CD4-positive, alpha-beta T cell treated with Interleukin-21 for 1 hour (primary cell): ENCODE measurements at regions not wholly inside any gene's neighbourhood (a gene's known extent, or its start where the extent isn't known, plus 50 kb on each side); places are given as distances from the start of the nearest gene placed in this dataset.

ENCODE experiments used
- DNase-seq: peaks from one replicate; pipeline ENCODE4 v3.0.0-alpha.2; 2020

DNA sequence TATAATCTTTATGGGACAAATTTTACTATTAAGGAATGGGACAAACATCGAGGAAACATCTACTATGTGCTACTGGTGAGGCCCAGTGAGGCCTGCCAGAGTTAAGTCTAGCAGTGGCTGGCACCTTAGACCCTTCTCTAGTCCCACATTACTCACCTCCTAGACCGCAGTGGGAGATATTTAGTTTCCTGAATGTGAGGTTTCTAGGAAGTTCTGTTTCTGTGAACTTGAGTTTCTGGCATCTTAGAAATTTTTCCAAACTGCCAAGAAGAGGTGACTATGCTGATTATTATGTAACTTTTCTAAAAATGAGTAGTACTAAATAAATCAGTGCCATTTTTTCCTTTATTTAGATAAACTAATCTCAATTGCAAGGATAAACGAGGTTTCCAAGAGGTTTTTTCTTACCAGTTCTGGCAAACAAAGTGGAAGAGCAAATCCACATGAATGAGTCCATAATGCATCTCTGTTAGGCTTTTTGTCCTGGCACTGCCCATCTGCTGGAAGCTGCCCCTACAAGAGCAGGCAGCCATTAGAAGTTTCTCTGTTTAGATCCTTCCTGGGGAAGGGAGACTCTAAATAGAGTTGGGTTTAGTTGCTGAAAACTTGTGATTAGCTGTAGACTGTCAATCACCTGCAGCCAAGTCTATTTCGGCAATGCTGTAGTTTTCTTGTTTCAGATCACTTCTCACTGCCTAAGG lies 348.7 kb downstream of the MAN2A1 start:
- DNase-seq = no peak

DNA sequence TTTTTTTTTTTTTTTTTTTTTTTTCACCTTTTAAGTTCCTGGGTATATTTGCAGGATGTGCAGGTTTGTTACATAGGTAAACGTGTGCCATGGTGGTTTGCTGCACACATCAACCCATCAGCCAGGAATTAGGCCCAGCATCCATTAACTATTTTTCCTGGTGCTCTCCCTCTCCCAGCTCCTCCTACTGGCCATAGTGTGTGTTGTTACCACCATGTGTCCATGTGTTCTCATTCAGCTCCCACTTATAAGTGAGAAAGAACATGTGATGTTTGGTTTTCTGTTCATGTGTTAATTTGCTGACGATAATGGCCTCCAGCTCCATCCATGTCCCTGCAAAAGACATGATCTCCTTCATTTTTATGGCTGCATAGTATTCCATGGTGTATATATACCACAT lies 350.5 kb downstream of the MAN2A1 start:
- DNase-seq = no peak

DNA sequence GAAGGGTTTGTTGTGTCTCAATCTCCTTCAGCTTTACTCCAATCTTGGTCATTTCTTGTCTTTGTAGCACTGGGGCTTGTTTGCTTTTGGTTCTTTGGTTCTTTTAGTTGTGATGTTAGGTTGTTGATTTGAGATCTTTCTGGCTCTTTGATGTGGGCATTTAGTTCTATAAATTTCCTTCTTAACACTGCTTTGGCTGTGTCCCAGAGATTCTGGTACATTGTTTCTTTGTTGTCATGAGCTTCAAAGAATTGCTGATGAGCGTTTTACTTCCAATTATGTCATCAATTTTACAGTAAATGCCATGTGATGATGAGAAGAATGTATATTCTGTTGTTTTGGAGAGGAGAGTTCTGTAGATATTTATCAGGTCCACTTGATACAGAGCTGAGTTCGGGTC lies 353.3 kb downstream of the MAN2A1 start:
- DNase-seq = peak; percentile 22

DNA sequence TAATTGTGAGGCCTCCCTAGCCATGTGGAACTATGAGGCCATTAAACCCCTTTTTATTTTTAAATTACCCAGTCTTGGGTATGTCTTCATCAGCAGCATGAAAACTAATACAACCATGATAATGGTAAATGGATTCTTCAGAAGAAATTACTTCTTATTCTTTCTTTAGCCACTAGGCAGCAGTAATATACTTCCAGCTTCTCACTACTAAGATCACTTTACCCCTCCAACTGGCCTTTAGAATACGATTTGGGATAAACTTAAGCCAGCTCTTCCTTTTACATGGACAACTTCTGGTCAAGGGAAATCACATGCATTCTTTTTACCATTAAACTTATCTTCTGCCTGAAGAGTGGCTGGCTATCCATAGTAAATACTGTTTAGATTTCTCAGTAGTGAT lies 355.4 kb downstream of the MAN2A1 start:
- DNase-seq = no peak

DNA sequence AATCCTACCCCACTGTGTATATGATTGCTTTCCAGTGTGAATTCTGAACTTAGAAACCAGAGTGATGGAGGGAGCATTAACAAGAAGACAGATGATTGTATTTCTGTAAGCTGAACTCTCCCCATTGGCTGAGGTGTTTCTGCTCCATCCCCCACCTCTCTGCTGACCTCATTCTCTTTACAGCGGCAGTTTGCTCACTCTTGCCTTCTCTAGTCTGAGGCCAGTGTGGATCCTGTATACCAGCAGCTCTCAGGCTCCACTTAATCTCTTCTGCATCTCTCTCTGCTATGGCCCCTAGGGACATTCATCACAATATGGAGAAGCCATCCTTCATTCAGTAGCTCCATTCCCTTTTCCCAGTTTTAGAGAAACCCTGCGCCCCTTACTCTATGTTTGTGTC lies 358.8 kb downstream of the MAN2A1 start:
- no peak for DNase-seq

DNA sequence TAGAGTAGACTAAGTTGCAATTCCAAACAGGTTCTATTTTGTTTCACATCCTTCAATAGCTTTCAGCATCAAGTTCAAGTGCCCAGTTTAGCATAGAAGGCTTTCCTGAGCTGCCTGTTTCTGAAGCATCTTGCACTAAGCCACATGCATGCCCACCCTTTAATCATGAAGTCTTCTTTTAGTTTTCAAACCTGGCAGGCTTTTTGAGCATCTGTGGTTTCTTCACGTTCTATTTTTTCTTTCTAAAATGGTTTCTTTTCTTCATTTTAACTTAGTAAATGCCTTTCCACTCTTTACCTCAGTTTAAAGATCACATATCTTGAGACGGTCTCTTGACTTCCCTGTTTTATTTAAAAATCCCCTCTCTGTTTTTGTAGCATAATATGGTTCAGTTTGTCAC lies 360.1 kb downstream of the MAN2A1 start:
- no peak for DNase-seq

DNA sequence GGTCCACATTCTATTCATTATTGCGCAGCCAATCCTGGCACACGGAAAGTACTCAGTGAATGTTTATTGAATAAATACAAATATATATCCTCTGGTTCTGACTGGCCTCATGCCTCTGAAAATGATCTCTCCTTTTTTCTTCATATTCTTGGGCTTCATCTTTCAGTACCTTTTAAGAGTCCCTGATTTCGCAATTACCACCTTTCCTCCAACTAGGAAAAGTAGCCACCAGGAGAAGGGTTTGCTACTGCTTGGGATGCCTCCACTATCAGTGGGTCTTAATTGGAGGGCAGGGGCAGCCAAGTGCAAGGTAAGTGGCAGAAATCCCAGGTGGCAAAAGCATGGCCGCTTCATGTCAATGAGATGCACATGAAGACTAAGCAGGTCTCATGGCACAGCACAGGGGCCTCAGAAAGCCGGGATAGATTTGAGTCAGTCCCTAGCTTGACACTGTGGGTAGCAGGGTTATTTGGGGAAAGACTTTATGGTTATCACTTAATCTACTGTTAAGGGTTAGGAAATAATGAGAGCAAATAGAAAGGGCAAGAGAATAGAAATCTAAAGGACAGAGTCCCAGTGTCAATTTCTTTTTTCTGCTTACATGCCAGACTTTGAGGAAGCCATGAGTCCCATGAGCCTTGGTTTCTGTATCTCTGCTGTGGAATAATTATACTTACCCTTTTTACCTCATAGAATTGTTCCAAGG lies 361.1 kb downstream of the MAN2A1 start:
- DNase-seq = no peak

DNA sequence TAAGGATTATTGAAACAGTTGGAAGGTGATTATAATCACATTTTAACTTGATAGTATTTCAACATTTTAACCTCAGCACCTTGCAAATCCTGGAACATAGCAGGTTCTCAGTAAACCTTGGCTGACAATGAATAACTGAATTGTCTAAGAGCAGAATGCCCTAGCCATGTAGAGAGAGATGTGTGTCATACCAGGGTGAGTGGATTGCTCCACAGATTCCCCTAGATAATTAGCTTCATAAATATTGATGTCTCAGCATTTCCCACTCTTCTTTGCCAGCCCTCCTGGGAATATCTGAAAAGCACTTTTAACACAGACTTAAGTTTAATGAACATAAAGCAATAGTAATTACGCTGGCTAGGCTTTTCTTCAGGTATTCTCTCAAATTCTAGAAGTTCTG lies 363.5 kb downstream of the MAN2A1 start:
- DNase-seq = no peak

DNA sequence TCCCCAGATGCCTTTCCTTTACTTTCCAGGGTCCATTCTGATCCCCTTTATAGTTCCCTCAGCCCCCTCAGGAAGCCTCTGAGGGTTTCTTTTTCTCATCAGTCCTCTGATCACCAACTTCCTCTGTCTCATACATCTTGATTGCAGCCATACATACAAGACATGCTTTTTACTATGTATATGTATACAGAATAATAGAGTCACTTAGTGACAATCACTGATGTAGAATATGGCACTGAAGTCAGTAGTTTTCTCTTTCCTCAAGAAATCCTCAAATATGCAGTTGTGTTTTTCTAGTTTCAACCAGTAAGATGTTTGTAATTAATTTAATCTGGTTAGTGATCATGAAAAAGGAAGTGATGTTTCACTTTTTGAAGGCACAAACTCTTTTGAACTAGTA lies 364.1 kb downstream of the MAN2A1 start:
- DNase-seq = no peak

DNA sequence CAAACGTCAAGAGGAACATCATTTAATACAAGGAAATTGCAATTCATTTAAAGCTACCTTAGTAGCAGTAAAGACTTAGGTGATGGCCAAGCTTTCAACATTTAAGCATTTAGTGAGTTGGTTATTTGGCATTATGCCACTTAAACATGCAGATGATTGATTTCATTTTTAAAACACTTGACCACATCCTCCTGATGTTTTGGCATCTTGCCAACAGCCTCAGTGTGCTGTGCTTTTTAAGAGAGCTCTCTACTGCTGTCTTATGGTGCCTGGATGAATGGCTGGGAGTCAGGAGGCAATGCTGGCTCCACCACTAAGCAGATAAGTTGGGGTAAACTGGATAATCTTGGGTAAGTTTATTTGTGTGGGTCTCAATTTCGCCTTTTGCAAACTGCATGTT lies 364.5 kb downstream of the MAN2A1 start:
- DNase-seq = peak; percentile 87

DNA sequence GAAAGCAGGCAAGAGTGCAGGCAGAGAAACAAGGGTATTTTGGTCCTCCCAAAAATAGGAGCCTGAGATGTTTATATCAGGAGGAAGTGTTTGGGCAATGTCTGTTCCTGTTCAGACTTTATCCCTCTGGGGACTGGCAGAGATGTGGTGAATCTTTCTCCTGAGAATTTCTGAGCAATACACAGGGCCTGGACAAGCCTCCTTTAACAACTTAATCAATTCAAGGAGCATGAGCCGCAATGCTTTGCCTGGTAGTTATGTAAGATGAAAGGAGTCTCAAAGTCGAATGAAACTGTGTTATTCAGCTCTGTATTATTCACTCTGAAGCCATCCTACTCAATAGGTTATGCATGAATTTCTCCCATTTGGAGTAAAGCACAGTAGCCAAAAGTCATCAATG lies 365.6 kb downstream of the MAN2A1 start:
- no peak for DNase-seq

DNA sequence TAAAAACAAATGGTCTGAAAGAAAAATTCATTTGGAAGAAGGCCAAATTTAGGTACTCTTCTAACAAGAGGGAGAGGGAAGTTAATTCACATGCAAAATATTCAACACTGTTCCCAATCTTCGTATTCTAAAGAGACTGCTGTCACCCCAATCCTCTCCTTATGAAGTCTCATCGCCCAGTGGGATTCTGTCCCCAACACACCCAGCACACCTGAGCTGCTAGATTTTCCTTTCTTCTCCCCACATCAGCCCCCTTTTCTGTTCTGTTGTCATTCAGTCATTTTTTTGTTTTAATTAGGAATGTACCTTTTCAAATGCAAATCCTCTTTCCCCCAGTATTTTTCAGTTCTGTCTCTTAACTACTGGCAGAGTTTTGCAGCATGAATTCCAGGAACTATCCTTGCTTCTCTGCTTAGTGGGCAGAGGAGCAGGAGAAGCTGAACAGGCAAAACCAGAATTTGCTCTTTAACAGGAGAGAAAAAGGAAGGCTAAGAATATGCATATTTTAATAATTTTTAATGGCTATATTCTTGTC lies 366.9 kb downstream of the MAN2A1 start:
- DNase-seq = no peak

DNA sequence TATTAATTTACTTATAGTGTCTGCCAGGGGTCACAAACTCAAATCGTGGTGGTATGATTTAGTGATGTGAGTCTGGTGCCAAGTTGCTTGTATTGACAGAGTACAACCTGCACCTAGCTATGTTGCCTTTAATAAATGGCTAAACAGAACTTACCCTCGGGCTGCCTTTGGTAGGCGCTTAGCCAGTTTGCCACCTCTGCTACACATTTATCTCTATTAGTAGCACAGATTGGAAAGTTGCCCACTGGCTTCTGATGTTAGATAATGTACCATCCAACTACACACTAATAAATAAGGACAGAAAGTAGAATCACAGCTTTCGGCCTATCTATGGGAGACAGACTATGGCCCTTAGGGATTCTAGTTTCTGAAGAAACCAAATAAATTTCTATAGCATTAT lies 368.4 kb downstream of the MAN2A1 start:
- DNase-seq = no peak

DNA sequence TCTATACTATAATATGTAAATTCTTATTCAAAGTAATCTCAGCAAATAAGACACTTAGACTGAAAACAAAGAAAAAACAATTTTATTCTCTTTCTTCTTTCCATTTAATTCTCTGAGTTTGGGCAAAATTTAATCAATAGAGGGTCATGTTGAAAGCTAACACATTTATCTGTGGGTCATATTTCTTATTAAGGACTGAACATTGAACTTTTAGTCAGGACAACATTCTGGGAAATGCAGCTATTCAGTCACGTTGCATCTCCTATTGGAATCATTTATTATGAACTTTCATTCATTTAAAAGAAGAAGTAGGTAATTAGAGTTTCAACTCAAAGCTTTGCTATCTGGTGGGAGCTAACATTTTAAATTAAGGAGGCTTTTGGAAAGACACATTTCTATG lies 372.5 kb downstream of the MAN2A1 start:
- no peak for DNase-seq

DNA sequence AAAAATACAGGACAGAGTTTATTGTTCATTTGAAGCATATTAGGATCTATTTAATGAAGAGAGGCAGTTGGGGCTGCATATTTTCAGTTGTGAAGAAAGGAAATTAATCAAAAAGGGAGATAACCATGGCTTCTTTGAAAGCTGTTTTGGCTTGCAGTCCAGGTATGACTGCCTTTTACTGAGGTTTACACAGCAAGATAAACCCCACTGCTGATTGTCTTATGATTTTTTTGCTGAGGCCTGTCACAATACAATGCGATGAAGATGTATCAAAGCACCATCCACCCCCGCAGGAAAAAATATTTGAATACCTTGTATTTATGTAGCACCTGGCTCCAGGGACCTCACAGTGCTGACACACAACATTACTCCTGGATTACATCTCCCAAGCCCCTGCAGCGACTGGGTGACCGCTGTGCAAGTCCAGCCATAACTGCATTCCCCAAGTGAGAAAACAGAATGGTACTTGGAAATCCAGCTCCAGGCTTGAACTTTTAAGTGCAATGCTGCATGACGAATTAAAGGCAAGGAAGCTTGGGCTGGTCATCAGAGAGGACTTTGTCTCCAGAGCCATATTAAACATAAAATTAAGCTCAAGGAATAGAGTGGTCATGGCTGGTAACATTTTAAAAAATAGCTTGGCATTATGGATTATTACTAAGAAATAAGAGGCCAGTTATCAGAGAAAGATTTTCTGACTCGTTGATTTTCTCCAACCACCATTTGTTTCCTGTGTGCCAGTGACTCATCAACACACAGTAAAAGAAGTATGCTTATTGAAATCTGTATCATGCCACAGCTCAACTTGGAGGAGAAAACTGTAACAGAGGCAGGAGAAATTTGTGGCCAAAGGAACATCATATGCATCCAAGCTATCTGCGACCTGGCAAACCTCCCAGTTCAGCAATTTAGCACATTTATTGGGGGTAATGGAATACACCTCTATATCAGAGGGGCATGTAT lies 374.2 kb downstream of the MAN2A1 start:
- no peak for DNase-seq

DNA sequence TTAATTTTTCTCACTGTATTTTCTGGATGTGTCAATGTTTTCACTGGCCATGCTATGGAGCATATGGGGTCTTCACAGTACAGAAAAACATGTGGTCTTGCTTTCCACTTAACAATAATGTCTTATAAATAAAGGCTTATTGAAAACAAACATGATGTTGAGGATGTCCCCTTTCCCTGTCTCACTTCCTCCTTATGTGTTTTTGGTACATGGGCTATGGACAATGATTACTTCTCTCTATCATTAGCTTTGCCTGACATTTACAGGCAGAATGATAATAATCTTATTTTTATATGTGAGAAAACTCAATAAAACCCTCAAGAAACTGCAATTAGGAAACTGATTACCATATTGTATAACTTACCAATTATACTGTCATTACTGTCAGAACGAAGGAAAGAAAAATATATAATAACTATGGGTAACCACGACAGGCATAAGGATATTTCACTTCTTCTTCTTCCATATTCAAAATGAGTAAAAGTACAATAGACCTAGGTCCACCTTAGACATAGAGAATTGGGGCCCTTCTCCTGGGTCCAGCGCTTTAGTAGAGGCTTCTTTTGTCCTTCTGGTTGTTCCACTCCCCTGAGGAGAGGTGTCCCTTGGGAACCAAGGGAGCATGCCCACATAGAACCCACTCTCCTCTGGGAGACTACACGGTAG lies 375.0 kb downstream of the MAN2A1 start:
- DNase-seq = no peak

DNA sequence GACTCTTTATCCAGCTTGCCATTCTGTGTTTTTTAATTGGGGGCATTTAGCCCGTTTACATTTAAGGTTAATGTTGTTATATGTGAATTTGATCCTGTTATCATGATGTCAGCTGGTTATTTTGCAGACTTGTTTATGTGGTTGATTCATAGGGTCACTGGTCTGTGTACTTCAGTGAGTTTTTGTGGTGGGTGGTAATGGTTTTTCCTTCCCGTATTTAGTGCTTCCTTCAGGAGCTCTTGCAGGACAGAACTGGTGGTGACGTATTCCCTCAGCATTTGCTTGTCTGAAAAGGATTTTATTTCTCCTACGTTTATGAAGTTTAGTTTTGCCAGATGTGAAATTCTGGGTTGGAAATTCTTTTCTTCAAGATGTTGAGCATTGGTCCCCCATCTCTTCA lies 381.1 kb downstream of the MAN2A1 start:
- no peak for DNase-seq

DNA sequence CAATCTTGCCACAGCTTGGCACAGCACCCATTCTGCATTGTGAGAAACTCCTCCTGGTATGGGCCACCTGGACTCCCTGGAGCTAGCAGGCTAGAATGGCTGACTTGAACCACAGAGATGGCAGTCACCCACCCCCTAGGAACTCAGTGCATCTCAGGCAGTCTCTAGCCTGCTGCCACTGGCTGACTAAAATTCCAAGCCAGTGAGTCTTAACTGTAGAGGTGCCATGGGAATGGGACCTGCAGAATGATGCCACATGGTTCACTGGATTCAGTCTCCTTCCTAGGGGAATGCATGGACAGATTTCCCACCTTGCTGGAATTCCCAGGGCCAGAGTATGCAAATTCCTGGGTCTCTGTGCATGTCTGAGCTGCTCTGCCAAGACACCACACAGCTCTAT lies 382.9 kb downstream of the MAN2A1 start:
- no peak for DNase-seq

DNA sequence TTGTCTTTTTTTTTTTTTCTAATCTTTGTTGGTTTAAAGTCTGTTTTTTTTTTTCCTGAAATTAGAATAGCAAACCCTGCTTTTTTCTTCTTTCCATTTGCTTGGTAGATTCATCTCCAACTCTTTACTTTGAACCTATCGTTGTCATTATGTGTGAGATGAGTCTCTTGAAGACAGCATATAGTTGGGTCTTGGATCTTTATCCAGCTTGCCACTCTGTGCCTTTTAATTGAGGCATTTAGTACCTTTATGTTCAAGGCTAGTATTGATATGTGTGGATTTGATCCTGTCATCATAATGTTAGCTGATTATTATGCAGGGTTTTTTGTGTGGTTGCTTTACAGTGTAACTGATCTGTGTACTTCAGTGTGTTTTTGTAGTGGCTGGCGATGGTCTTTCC lies 383.8 kb downstream of the MAN2A1 start:
- DNase-seq = no peak

DNA sequence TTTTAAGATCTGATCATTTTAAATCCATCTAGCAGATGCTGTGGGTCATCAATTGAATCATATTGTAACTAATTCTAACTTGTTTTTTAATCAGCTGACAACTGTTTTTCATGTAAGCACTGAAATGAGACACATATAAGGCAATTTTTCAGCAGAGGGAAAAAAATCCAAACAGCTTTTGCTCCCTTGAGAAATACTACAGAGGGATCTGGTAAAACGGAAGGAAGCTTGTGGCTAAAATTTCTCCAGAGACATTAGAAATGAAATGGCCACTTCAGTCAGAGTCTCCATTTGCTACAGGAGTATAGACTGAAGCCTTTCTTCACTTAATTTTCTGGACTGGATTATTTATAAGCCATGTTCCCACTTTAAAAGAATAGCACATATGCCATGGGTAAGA lies 385.9 kb downstream of the MAN2A1 start:
- DNase-seq = no peak

DNA sequence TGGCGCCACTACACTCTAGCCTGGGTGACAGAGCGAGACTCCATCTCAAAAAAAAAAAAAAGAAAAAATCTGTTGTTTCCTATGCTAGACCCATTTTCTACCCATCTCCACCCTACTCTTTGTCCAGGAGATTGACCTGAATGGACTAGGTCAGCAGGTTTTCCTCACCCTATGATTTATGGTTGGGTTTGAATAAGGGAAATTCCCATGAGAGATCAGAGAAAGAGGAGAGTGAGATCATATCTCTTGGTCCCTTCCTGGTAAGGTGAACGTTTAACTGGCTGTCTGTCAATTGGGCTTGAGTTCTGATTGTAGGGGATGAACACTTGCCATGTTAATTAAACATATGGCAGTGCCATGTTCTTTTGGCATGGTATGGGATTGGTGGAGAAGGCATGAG lies 387.4 kb downstream of the MAN2A1 start:
- DNase-seq = no peak

DNA sequence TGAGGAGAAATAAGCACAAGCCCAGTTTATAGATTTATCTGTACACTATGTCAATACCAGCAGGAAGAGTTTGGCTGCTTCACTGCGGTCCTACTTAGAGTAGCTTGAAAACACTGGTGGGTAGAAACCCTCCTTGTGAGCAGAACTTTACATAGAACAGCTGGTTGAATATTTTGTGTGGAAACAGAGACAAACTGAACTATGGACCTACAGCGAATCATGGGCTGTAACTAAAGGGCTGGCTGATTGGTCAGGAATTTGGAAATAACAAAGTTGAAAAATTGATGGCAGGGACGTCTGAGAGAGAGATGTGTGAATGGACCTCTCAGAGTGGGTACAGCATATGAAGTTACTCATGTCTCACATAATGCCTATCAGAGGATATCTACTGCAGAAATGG lies 392.5 kb downstream of the MAN2A1 start:
- DNase-seq = no peak

DNA sequence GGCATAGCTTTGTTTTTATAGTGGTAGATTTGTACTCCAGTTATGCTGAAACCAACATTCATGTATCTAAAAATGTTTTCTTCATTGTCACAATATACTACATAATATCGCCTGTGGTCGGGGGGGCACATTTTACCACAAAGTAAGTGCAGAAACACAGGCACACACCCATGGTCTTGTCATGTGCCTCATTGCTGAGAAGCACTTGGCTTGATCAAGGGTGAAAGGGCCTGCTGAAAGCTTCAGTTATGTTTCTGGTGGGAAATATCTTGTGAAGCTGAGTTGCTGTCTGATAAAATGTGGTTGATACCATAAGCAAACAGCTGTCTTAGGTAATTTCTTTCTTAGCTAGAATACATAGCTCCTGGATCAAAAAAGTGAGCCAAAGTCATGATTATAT lies 393.1 kb downstream of the MAN2A1 start:
- DNase-seq = no peak
